ENCODE measurements at regions not wholly inside any gene's neighbourhood (a gene's known extent, or its start where the extent isn't known, plus 50 kb on each side); places are given as distances from the start of the nearest gene placed in this dataset.

GRCh38 chr20:51860111-51860882, 58.0 kb upstream of the SALL4 start:
- Mint-ChIP-seq H3K9me3 (ENCODE audit: low read depth) (no peaks in the 10 kb centered on the region), H3K27ac (no peak overlapping the region), H3K36me3 (ENCODE audit: insufficient read depth) (no peaks in the 10 kb centered on the region), H3K4me3 (ENCODE audit: low read depth) (no peak overlapping the region), H3K4me1 (ENCODE audit: low read depth) (peaks cover 6% of the 10 kb centered on the region), H3K27me3 (no peaks in the 10 kb centered on the region)
- TF ChIP-seq CTCF (IDR thresholded peaks at IDR 0.05; ENCODE audit: unreplicated experiment) = no peak
- no peak for DNase-seq (ENCODE audit: low spot score, unreplicated experiment)

GRCh38 chr20:51856432-51856831, 54.1 kb upstream of the SALL4 start:
- H3K27ac Mint-ChIP-seq = no peak overlapping the region
- no peak for TF ChIP-seq CTCF (IDR thresholded peaks at IDR 0.05; ENCODE audit: unreplicated experiment)
- DNase-seq (ENCODE audit: low spot score, unreplicated experiment) = no peak
- peaks cover 2% of the 10 kb centered on the region for H3K4me1 Mint-ChIP-seq (ENCODE audit: low read depth)
- no peaks in the 10 kb centered on the region for H3K27me3 Mint-ChIP-seq
- H3K36me3 Mint-ChIP-seq (ENCODE audit: insufficient read depth) = no peaks in the 10 kb centered on the region
- H3K4me3 Mint-ChIP-seq (ENCODE audit: low read depth) = no peak overlapping the region
- no peaks in the 10 kb centered on the region for H3K9me3 Mint-ChIP-seq (ENCODE audit: low read depth)

GRCh38 chr20:51854921-51855320, 52.6 kb upstream of the SALL4 start:
- Mint-ChIP-seq H3K4me3 (ENCODE audit: low read depth) (no peak overlapping the region), H3K36me3 (ENCODE audit: insufficient read depth) (no peaks in the 10 kb centered on the region), H3K9me3 (ENCODE audit: low read depth) (no peaks in the 10 kb centered on the region), H3K27me3 (no peaks in the 10 kb centered on the region), H3K27ac (no peak overlapping the region), H3K4me1 (ENCODE audit: low read depth) (peaks cover 2% of the 10 kb centered on the region)
- DNase-seq (ENCODE audit: low spot score, unreplicated experiment) = no peak
- no peak for TF ChIP-seq CTCF (IDR thresholded peaks at IDR 0.05; ENCODE audit: unreplicated experiment)
